ENCODE measurements at regions not wholly inside any gene's neighbourhood (a gene's known extent, or its start where the extent isn't known, plus 50 kb on each side); places are given as distances from the start of the nearest gene placed in this dataset.

DNA sequence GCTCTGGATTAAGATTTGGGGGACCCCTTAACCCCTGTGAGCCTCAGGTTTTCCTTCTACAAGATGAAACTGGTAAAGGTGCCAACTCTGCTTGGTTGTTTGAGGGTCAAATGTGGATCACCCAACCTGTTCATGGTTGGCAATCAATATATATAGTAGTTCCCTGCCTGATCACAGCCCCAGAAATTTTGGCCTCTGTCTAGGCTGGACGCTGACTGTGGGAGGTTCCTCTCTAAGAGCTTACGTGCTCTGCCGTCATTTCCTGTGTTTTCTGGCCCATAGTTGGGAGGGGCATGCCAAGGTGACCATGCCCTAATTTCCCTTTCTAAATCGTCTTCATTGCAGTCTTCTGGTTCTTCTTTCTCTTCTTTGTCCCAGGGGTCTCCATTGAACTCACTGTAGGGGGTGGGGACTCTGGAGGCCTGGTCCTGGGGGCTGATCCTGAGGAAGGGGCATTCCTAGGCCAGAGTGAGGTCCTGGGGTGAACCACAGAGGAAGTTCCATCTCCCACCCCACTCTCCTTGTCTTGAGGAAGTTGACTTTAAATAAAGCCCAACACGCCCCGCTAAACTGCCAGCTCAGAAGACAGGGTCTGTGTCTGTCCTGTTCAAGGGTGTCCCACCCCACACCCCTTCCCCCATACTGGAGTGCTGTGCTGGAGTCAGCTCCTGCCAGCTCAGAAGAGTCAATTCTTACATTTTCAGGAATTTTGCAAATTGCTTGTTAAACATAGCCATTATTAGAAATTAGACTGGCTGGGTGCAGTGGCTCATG is 98.9 kb upstream of the SDK1 start:
- POLR2A ChIA-PET: no interaction called here
- no peak for DNase-seq (ENCODE audit: extremely low spot score)
- TF ChIP-seq HDGF (IDR thresholded peaks at IDR 0.05; ENCODE audit: borderline replicate concordance) (no peak), ZNF384 (IDR thresholded peaks at IDR 0.05) (no peak), FOXK2 (IDR thresholded peaks at IDR 0.05) (no peak), FOXA1 (IDR thresholded peaks at IDR 0.05) (no peak), LEF1 (IDR thresholded peaks at IDR 0.05; ENCODE audit: borderline replicate concordance) (no peak), ARNT (IDR thresholded peaks at IDR 0.05) (no peak), ELF4 (IDR thresholded peaks at IDR 0.05) (no peak), L3MBTL2 (conservative IDR thresholded peaks at IDR 0.05) (no peak), TARDBP (IDR thresholded peaks at IDR 0.05) (no peak), CTBP1 (IDR thresholded peaks at IDR 0.05; ENCODE audit: borderline replicate concordance) (no peak), FOXM1 (IDR thresholded peaks at IDR 0.05; ENCODE audit: borderline replicate concordance) (no peak), SUZ12 (IDR thresholded peaks at IDR 0.05) (no peak), BHLHE40 (IDR thresholded peaks at IDR 0.05; ENCODE audit: borderline replicate concordance) (no peak)
- TF ChIP-seq, protein P1, sequence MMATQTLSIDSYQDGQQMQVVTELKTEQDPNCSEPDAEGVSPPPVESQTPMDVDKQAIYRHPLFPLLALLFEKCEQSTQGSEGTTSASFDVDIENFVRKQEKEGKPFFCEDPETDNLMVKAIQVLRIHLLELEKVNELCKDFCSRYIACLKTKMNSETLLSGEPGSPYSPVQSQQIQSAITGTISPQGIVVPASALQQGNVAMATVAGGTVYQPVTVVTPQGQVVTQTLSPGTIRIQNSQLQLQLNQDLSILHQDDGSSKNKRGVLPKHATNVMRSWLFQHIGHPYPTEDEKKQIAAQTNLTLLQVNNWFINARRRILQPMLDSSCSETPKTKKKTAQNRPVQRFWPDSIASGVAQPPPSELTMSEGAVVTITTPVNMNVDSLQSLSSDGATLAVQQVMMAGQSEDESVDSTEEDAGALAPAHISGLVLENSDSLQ (IDR thresholded peaks at IDR 0.05): no peak
- CTCF ChIA-PET: no interaction called here

DNA sequence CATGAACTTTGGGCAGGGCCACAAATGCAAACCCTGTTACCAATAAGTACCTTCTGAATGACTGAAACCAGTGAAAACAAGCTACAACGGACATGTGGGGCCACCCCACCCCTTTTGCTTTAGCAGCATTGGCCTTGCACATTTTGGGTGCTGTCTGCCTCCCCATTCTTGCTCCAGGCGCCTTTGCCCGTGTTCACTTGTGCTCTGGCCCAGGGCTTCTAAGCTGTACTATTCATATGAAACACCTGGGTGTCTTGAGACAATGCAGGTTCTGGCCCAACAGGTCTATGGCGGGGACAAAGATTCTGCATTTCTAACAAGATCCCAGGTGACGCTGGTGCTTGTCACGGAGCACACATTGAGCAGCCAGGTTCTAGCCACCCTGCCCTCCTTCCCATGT is 96.5 kb upstream of the SDK1 start:
- POLR2A ChIA-PET: no interaction called here
- DNase-seq (ENCODE audit: extremely low spot score): no peak
- CTCF ChIA-PET: interaction anchor here (0.7 kb wide), 1 partner anchor 1205 kb away, joined by 3 read pairs; no protein-coding TSS in a partner anchor
- no peak for TF ChIP-seq BHLHE40 (IDR thresholded peaks at IDR 0.05; ENCODE audit: borderline replicate concordance)
- TF ChIP-seq SUZ12 (IDR thresholded peaks at IDR 0.05): no peak
- TF ChIP-seq FOXA1 (IDR thresholded peaks at IDR 0.05): no peak
- TF ChIP-seq ELF4 (IDR thresholded peaks at IDR 0.05): no peak
- no peak for TF ChIP-seq HDGF (IDR thresholded peaks at IDR 0.05; ENCODE audit: borderline replicate concordance)
- no peak for TF ChIP-seq FOXM1 (IDR thresholded peaks at IDR 0.05; ENCODE audit: borderline replicate concordance)
- TF ChIP-seq, protein P1 (IDR thresholded peaks at IDR 0.05): no peak
- no peak for TF ChIP-seq CTBP1 (IDR thresholded peaks at IDR 0.05; ENCODE audit: borderline replicate concordance)
- TF ChIP-seq L3MBTL2 (conservative IDR thresholded peaks at IDR 0.05): no peak
- TF ChIP-seq NFRKB (IDR thresholded peaks at IDR 0.05): no peak
- no peak for TF ChIP-seq FOXK2 (IDR thresholded peaks at IDR 0.05)
- no peak for TF ChIP-seq TARDBP (IDR thresholded peaks at IDR 0.05)

DNA sequence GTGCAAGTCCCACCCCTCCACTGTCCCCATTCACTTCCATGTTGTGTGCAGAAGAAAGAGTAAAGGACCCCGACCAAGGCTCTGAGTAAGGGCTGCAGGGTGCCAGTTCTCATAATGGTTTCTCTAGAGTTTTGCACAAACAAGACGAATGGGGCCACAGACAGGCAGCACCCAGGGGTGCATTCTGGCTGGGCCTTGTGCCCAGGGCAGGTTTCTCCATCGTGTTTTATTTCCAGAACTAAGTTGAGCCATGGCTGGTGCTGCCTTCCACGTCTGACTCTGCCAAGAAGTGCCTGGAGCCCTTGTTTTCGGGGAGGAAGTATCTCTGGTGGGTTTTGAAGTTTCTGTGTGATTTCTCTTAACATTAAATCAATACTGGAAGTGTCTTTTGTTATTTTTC is 95.0 kb upstream of the SDK1 start:
- CTCF ChIA-PET: no interaction called here
- DNase-seq (ENCODE audit: extremely low spot score): no peak
- TF ChIP-seq FOXA1 (IDR thresholded peaks at IDR 0.05) (no peak), BHLHE40 (IDR thresholded peaks at IDR 0.05; ENCODE audit: borderline replicate concordance) (no peak), ELF4 (IDR thresholded peaks at IDR 0.05) (no peak), ZNF384 (IDR thresholded peaks at IDR 0.05) (no peak), SUZ12 (IDR thresholded peaks at IDR 0.05) (no peak), FOXM1 (IDR thresholded peaks at IDR 0.05; ENCODE audit: borderline replicate concordance) (no peak), HDGF (IDR thresholded peaks at IDR 0.05; ENCODE audit: borderline replicate concordance) (no peak), L3MBTL2 (conservative IDR thresholded peaks at IDR 0.05) (no peak), ARNT (IDR thresholded peaks at IDR 0.05) (no peak), FOXK2 (IDR thresholded peaks at IDR 0.05) (no peak), SP1 (IDR thresholded peaks at IDR 0.05) (no peak), LEF1 (IDR thresholded peaks at IDR 0.05; ENCODE audit: borderline replicate concordance) (no peak)
- TF ChIP-seq, protein P1 (IDR thresholded peaks at IDR 0.05): no peak
- POLR2A ChIA-PET: no interaction called here

DNA sequence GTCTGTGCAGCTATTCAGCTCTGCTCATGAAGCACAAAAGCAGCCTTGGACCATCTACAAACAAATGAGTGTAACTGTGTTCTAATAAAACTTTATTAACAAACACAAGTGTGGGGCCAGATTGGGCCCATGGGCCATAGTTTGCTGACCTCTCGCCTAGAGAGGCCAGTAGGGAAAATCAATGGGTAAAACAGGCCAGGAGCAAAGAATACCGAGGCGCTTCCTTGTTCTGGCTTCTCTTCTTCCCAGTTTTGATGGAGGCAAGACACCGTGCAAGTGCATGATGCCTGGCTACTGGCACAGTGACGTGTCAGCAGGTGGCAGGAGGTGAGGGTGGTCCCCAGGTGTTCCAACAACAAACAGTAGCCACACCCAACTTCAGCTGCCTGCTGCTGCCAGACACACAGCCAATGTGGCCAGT is 94.3 kb upstream of the SDK1 start:
- TF ChIP-seq ZNF384 (IDR thresholded peaks at IDR 0.05) (no peak), HDGF (IDR thresholded peaks at IDR 0.05; ENCODE audit: borderline replicate concordance) (no peak), ELF4 (IDR thresholded peaks at IDR 0.05) (no peak), FOXM1 (IDR thresholded peaks at IDR 0.05; ENCODE audit: borderline replicate concordance) (no peak), SUZ12 (IDR thresholded peaks at IDR 0.05) (no peak), TARDBP (IDR thresholded peaks at IDR 0.05) (no peak), BHLHE40 (IDR thresholded peaks at IDR 0.05; ENCODE audit: borderline replicate concordance) (no peak), SP1 (IDR thresholded peaks at IDR 0.05) (no peak), ARNT (IDR thresholded peaks at IDR 0.05) (no peak), FOXK2 (IDR thresholded peaks at IDR 0.05) (no peak)
- DNase-seq (ENCODE audit: extremely low spot score): no peak
- ChIA-PET POLR2A (no interaction called here), CTCF (no interaction called here)

DNA sequence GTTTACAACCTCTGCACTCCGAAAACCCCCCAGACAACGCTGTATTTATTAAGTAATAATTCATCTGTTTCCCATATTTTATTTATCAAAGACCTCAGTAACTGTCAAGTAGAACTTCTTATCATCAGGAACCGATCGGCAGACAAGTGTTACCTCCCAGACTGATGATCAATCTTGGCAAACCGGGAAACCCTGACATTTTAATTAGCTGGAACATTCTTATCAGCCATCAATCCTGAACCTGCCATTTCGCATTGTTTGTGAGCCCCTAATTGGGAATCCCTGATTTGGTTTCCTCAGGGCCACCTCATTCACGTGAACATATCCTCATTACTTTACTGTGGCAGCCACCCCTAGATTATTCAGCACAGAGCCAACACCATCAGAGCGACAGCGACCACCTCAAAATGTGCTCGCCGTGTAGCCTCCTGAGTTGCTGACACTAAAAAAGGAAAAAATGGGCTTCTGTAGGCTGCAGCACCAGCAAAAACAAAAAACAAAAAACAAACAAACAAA is 93.6 kb upstream of the SDK1 start:
- DNase-seq (ENCODE audit: extremely low spot score): no peak
- ChIA-PET POLR2A (no interaction called here), CTCF (no interaction called here)
- TF ChIP-seq, protein P1 (IDR thresholded peaks at IDR 0.05): peak; percentile 51
- no peak for TF ChIP-seq ZNF384 (IDR thresholded peaks at IDR 0.05)

DNA sequence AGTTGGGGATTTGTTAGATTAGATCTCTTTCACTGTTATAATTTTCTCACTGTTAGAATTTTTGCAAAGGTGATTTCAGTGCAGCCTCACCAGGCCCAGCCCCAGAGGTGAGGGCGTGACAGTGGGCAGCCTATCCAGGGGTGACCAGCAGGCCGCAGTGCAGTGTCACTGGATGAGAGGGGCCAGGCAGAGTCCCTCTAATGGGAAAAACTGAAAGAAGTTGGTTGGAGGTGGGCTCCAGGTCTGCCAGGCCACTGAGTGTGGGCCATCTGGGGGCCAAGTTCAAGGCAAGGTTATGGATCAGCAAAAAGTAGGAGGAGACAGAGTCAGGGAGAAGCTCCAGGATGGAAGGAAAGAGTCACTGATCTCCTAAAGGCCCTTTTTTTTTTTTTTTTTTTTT is 90.5 kb upstream of the SDK1 start:
- POLR2A ChIA-PET: no interaction called here
- no peak for DNase-seq (ENCODE audit: extremely low spot score)
- CTCF ChIA-PET: no interaction called here
- TF ChIP-seq FOXK2 (IDR thresholded peaks at IDR 0.05) (no peak), FOXA1 (IDR thresholded peaks at IDR 0.05) (no peak), CTBP1 (IDR thresholded peaks at IDR 0.05; ENCODE audit: borderline replicate concordance) (no peak)

Data from HEK293T (cell line).